Inflammatory macrophage (primary cell): ENCODE measurements at regions not wholly inside any gene's neighbourhood (a gene's known extent, or its start where the extent isn't known, plus 50 kb on each side); places are given as distances from the start of the nearest gene placed in this dataset.
"Not testable (repeated sequence)": the region's sequence is repeated elsewhere in the genome, so short reads cannot be mapped to it uniquely, and the experiment has no call there.

ENCODE experiments used
- DNase-seq, 2 donors: peaks; one replicate each; pipeline ENCODE4 v3.0.0-alpha.2; 2020 to 2022

- DNase-seq, result no peak
Observed at GRCh38 chr14:56992332-56992820, 182.1 kb upstream of the OTX2 start.

- not testable (repeated sequence) for DNase-seq
Observed at GRCh38 chr14:56990991-56991627, 180.8 kb upstream of the OTX2 start.

- no peak for DNase-seq
Observed at GRCh38 chr14:56989359-56989758, 179.1 kb upstream of the OTX2 start.

- no peak for DNase-seq
Observed at GRCh38 chr14:56979936-56980335, 169.7 kb upstream of the OTX2 start.

- DNase-seq, result no peak
Observed at GRCh38 chr14:56976211-56976610, 165.9 kb upstream of the OTX2 start.

- no peak for DNase-seq
Observed at GRCh38 chr14:56975521-56975920, 165.2 kb upstream of the OTX2 start.

GRCh38 chr14:56972948-56973347 is 162.7 kb upstream of the OTX2 start:
- no peak for DNase-seq

GRCh38 chr14:56964895-56965294 is 154.6 kb upstream of the OTX2 start:
- DNase-seq, result no peak

GRCh38 chr14:56963381-56963780 is 153.1 kb upstream of the OTX2 start:
- DNase-seq, result no peak

GRCh38 chr14:56962444-56963080 is 152.3 kb upstream of the OTX2 start:
- DNase-seq, result no peak

GRCh38 chr14:56959869-56960268 is 149.6 kb upstream of the OTX2 start:
- no peak for DNase-seq

GRCh38 chr14:56959121-56959520 is 148.8 kb upstream of the OTX2 start:
- DNase-seq, result no peak

GRCh38 chr14:56956182-56956581 is 145.9 kb upstream of the OTX2 start:
- no peak for DNase-seq

GRCh38 chr14:56955745-56956144 is 145.5 kb upstream of the OTX2 start:
- no peak for DNase-seq

GRCh38 chr14:56953884-56954283 is 143.6 kb upstream of the OTX2 start:
- DNase-seq, result no peak

- DNase-seq, result no peak
Observed at GRCh38 chr14:56952766-56953473, 142.6 kb upstream of the OTX2 start.

GRCh38 chr14:56949828-56950227 is 139.5 kb upstream of the OTX2 start:
- no peak for DNase-seq

GRCh38 chr14:56945291-56945690 is 135.0 kb upstream of the OTX2 start:
- no peak for DNase-seq

- DNase-seq, result no peak
Observed at GRCh38 chr14:56944397-56944796, 134.1 kb upstream of the OTX2 start.

GRCh38 chr14:56933446-56933845 is 123.2 kb upstream of the OTX2 start:
- no peak for DNase-seq

- no peak for DNase-seq
Observed at GRCh38 chr14:56918849-56919574, 108.7 kb upstream of the OTX2 start.

GRCh38 chr14:56905282-56905681 is 95.0 kb upstream of the OTX2 start:
- DNase-seq, result no peak

GRCh38 chr14:56903304-56903969 is 93.2 kb upstream of the OTX2 start:
- no peak for DNase-seq
